ENCODE measurements at regions not wholly inside any gene's neighbourhood (a gene's known extent, or its start where the extent isn't known, plus 50 kb on each side); places are given as distances from the start of the nearest gene placed in this dataset.
A peak's percentile ranks its signal among the peaks of the same experiment; 100 is the strongest.

DNA sequence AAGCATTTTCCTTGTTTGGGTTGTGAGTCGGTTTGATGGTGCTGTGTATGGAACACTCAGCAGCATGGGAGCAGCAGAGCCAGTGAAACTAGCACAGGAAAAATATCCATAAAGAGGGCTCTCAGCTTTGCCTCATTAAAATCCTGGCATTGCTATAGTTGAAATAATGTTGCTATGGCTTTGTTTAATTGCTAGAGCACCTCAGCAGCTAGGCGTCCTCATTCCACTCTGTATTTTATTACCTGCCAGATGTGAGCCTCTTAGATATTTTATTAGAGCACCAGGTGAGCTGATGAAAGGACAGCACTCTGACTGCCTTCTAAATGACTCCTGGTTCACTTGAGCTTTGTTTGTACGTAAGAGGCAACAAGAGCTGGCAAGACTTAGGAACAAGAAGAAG, 232.4 kb downstream of the MTX2 start:
- no peak overlapping the region for H2AK5ac ChIP-seq (ENCODE audit: low read length)
- no peak overlapping the region for H3K23ac ChIP-seq (ENCODE audit: low read length)
- no peak overlapping the region for H3K56ac ChIP-seq (ENCODE audit: low read length)
- no peaks in the 10 kb centered on the region for H3K4me1 ChIP-seq (ENCODE audit: control insufficient read depth, low read depth, low read length)
- H4K5ac ChIP-seq (ENCODE audit: low read length), result no peak overlapping the region
- H3K18ac ChIP-seq (ENCODE audit: low read length), result no peak overlapping the region
- H2BK15ac ChIP-seq (replicated peaks; ENCODE audit: low read depth), result no peak overlapping the region
- H4K8ac ChIP-seq (ENCODE audit: low read depth, low read length), result no peak overlapping the region
- H3K9ac ChIP-seq (ENCODE audit: low read length), result no peak overlapping the region
- no peaks in the 10 kb centered on the region for H3K79me1 ChIP-seq (ENCODE audit: low read length)
- H3K79me2 ChIP-seq (ENCODE audit: control insufficient read depth, insufficient read depth, low read length), result no peaks in the 10 kb centered on the region
- H3K27me3 ChIP-seq (ENCODE audit: insufficient read depth, low read length, poor library complexity), result no peaks in the 10 kb centered on the region
- no peak overlapping the region for H3K4ac ChIP-seq (ENCODE audit: low read depth, low read length)
- no peak for DNase-seq
- H3K27ac ChIP-seq (ENCODE audit: low read depth, low read length), result no peak overlapping the region
- H2BK5ac ChIP-seq (ENCODE audit: low read length), result no peak overlapping the region
- no CpG with 5 or more reads among the region's 3 CpGs for WGBS (ENCODE audit: extremely low coverage, insufficient coverage, low lambda C conversion rate)
- no peak overlapping the region for H3K4me2 ChIP-seq (ENCODE audit: low read length)
- H3K36me3 ChIP-seq (ENCODE audit: control insufficient read depth, insufficient read depth, low read length), result no peaks in the 10 kb centered on the region
- H3K4me3 ChIP-seq (ENCODE audit: low read length), result no peak overlapping the region
- no peak overlapping the region for H2BK120ac ChIP-seq (ENCODE audit: low read depth, low read length)

DNA sequence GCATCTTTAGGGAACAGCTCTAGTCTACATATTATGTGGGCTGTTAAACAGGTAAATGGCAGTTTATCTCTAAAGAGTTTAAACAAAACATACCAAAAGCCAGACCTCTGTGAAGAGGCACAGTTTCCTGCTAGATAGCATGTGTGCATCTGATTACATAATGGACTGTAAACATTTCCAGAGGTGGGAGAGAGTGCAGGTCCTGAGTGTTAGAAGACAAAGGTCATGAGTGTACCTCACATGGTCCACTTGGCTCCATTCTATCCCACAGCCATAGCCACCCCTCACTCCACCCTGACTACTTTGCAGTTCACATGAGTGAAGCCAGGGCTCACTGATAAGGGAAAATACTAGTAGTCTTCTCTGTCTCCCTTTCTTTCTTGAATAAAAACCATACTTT, 233.4 kb downstream of the MTX2 start:
- no peak overlapping the region for H3K4me3 ChIP-seq (ENCODE audit: low read length)
- no peak overlapping the region for H2BK120ac ChIP-seq (ENCODE audit: low read depth, low read length)
- H2BK15ac ChIP-seq (replicated peaks; ENCODE audit: low read depth), result no peak overlapping the region
- no peak for DNase-seq
- H3K56ac ChIP-seq (ENCODE audit: low read length), result no peak overlapping the region
- H3K27ac ChIP-seq (ENCODE audit: low read depth, low read length), result no peak overlapping the region
- no peak overlapping the region for H4K5ac ChIP-seq (ENCODE audit: low read length)
- H3K23ac ChIP-seq (ENCODE audit: low read length), result no peak overlapping the region
- H3K79me1 ChIP-seq (ENCODE audit: low read length), result no peaks in the 10 kb centered on the region
- H3K27me3 ChIP-seq (ENCODE audit: insufficient read depth, low read length, poor library complexity), result no peaks in the 10 kb centered on the region
- no peaks in the 10 kb centered on the region for H3K36me3 ChIP-seq (ENCODE audit: control insufficient read depth, insufficient read depth, low read length)
- H3K9ac ChIP-seq (ENCODE audit: low read length), result no peak overlapping the region
- H3K4me2 ChIP-seq (ENCODE audit: low read length), result no peak overlapping the region
- no peak overlapping the region for H3K4ac ChIP-seq (ENCODE audit: low read depth, low read length)
- H3K4me1 ChIP-seq (ENCODE audit: control insufficient read depth, low read depth, low read length), result no peaks in the 10 kb centered on the region
- no peak overlapping the region for H4K8ac ChIP-seq (ENCODE audit: low read depth, low read length)
- H3K79me2 ChIP-seq (ENCODE audit: control insufficient read depth, insufficient read depth, low read length), result no peaks in the 10 kb centered on the region
- no peak overlapping the region for H3K18ac ChIP-seq (ENCODE audit: low read length)
- no peak overlapping the region for H2BK5ac ChIP-seq (ENCODE audit: low read length)
- no peak overlapping the region for H2AK5ac ChIP-seq (ENCODE audit: low read length)

DNA sequence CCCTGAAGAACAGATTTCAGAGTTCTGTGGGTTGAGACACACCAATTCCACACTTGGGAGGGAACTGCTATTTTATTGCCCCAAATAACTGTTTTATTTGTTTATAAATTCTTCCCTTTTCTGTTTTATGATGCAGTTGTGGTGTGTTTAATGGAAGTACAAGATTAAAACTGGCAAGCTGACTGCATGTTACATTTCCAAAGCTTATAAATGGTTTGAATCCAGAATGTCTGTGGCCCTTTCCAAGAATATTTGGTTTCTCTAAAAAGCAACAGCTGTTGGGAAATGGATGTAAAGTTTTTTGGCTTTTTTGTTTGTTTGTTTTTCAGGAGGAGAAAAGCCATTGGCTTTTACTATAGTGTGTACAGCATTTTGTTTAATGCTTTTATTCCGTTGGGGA, 234.5 kb downstream of the MTX2 start:
- Histone ChIP-seq H2AK5ac (ENCODE audit: low read length) (no peak overlapping the region), H3K27me3 (ENCODE audit: insufficient read depth, low read length, poor library complexity) (no peaks in the 10 kb centered on the region), H3K56ac (ENCODE audit: low read length) (no peak overlapping the region), H4K5ac (ENCODE audit: low read length) (no peak overlapping the region), H3K4me2 (ENCODE audit: low read length) (no peak overlapping the region), H2BK15ac (replicated peaks; ENCODE audit: low read depth) (no peak overlapping the region), H3K4ac (ENCODE audit: low read depth, low read length) (no peak overlapping the region), H3K79me2 (ENCODE audit: control insufficient read depth, insufficient read depth, low read length) (no peaks in the 10 kb centered on the region), H3K4me1 (ENCODE audit: control insufficient read depth, low read depth, low read length) (no peaks in the 10 kb centered on the region), H3K9ac (ENCODE audit: low read length) (no peak overlapping the region), H2BK120ac (ENCODE audit: low read depth, low read length) (no peak overlapping the region), H3K18ac (ENCODE audit: low read length) (no peak overlapping the region), H3K79me1 (ENCODE audit: low read length) (no peaks in the 10 kb centered on the region), H3K23ac (ENCODE audit: low read length) (no peak overlapping the region), H4K8ac (ENCODE audit: low read depth, low read length) (no peak overlapping the region), H3K27ac (ENCODE audit: low read depth, low read length) (no peak overlapping the region), H3K4me3 (ENCODE audit: low read length) (no peak overlapping the region), H2BK5ac (ENCODE audit: low read length) (no peak overlapping the region), H3K36me3 (ENCODE audit: control insufficient read depth, insufficient read depth, low read length) (no peaks in the 10 kb centered on the region)
- WGBS (ENCODE audit: extremely low coverage, insufficient coverage, low lambda C conversion rate), result no CpG with 5 or more reads among the region's 1 CpG
- no peak for DNase-seq

DNA sequence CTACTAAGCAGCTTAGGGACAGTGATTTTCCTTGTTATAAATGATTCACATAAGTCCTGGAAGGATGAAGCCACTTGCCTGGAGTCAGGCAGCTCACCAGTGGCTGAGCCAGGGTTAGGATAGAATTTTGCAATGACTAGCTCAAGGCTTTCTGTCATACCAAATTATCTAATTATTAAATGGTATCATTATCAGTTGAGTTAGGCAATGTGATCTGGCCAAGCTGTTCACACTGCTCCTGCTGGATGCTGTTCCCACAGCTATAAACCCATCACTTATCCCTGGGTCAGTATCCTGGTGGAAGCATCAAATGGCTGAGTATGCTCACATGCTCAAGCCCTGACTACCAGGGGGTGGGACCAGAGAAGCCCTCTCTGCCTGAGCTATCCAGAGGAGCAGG, 235.2 kb downstream of the MTX2 start:
- no peak for DNase-seq
- Histone ChIP-seq H3K4ac (ENCODE audit: low read depth, low read length) (no peak overlapping the region), H2BK120ac (ENCODE audit: low read depth, low read length) (no peak overlapping the region), H2BK15ac (replicated peaks; ENCODE audit: low read depth) (no peak overlapping the region), H3K18ac (ENCODE audit: low read length) (no peak overlapping the region), H3K79me1 (ENCODE audit: low read length) (no peaks in the 10 kb centered on the region), H3K79me2 (ENCODE audit: control insufficient read depth, insufficient read depth, low read length) (no peaks in the 10 kb centered on the region), H4K8ac (ENCODE audit: low read depth, low read length) (no peak overlapping the region), H3K4me3 (ENCODE audit: low read length) (no peak overlapping the region), H2BK5ac (ENCODE audit: low read length) (no peak overlapping the region), H3K23ac (ENCODE audit: low read length) (no peak overlapping the region), H3K4me1 (ENCODE audit: control insufficient read depth, low read depth, low read length) (no peaks in the 10 kb centered on the region), H3K27me3 (ENCODE audit: insufficient read depth, low read length, poor library complexity) (no peaks in the 10 kb centered on the region), H3K4me2 (ENCODE audit: low read length) (no peak overlapping the region), H3K36me3 (ENCODE audit: control insufficient read depth, insufficient read depth, low read length) (no peaks in the 10 kb centered on the region), H3K27ac (ENCODE audit: low read depth, low read length) (no peak overlapping the region), H4K5ac (ENCODE audit: low read length) (no peak overlapping the region), H3K9ac (ENCODE audit: low read length) (no peak overlapping the region), H2AK5ac (ENCODE audit: low read length) (no peak overlapping the region), H3K56ac (ENCODE audit: low read length) (no peak overlapping the region)

DNA sequence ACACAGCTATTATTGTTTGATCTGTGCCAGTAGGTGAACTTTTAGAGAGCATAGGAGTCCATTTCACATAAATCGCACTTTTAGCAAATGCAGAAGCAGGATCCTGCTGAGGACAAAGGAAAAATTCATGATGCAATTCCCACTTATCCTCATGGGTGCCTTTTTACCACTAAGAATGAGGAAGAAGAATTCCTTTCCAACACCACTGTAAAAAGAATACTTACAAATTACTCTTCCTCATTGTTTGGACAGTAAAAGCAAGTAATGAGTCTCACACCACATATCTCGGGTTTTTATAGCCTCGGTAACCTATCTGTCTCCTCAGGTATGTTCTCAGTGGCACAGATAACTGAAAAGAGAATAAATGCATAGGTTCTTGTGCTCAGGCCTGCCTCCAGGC, 238.5 kb downstream of the MTX2 start:
- DNase-seq, result peak; percentile 77
- Histone ChIP-seq H3K4me1 (ENCODE audit: control insufficient read depth, low read depth, low read length) (no peaks in the 10 kb centered on the region), H3K36me3 (ENCODE audit: control insufficient read depth, insufficient read depth, low read length) (no peaks in the 10 kb centered on the region), H3K79me2 (ENCODE audit: control insufficient read depth, insufficient read depth, low read length) (no peaks in the 10 kb centered on the region), H3K56ac (ENCODE audit: low read length) (no peak overlapping the region), H3K23ac (ENCODE audit: low read length) (no peak overlapping the region), H4K8ac (ENCODE audit: low read depth, low read length) (no peak overlapping the region), H3K27me3 (ENCODE audit: insufficient read depth, low read length, poor library complexity) (no peaks in the 10 kb centered on the region), H3K18ac (ENCODE audit: low read length) (no peak overlapping the region), H3K79me1 (ENCODE audit: low read length) (no peaks in the 10 kb centered on the region), H3K4me2 (ENCODE audit: low read length) (no peak overlapping the region), H2BK120ac (ENCODE audit: low read depth, low read length) (no peak overlapping the region), H2BK15ac (replicated peaks; ENCODE audit: low read depth) (no peak overlapping the region), H3K9ac (ENCODE audit: low read length) (no peak overlapping the region), H3K27ac (ENCODE audit: low read depth, low read length) (peak overlapping the region; percentile 12), H3K4me3 (ENCODE audit: low read length) (no peak overlapping the region), H3K4ac (ENCODE audit: low read depth, low read length) (no peak overlapping the region), H2AK5ac (ENCODE audit: low read length) (no peak overlapping the region), H4K5ac (ENCODE audit: low read length) (no peak overlapping the region), H2BK5ac (ENCODE audit: low read length) (no peak overlapping the region)
- no CpG with 5 or more reads among the region's 3 CpGs for WGBS (ENCODE audit: extremely low coverage, insufficient coverage, low lambda C conversion rate)

DNA sequence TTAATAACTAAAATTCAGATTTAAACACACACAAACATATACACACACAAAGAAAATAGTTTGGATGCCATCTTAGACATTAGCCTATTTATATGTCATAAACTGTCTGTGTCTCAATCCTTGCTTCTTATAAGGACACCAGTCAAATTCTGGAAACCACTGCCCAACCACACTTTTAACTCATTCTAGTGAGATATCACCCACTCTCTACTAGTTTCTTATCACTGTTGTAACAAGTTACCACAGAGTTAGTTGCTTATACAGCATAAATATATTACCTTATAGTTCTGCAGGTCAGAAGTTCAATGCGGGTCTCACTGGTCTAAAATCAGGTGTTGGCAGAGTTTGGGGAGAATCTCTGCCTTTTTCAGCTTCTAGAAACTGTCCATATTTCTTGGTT, 239.1 kb downstream of the MTX2 start:
- H3K9ac ChIP-seq (ENCODE audit: low read length), result no peak overlapping the region
- H3K4me2 ChIP-seq (ENCODE audit: low read length), result no peak overlapping the region
- H4K8ac ChIP-seq (ENCODE audit: low read depth, low read length), result no peak overlapping the region
- H3K23ac ChIP-seq (ENCODE audit: low read length), result no peak overlapping the region
- WGBS (ENCODE audit: extremely low coverage, insufficient coverage, low lambda C conversion rate), result no CpG with 5 or more reads among the region's 1 CpG
- no peak overlapping the region for H2AK5ac ChIP-seq (ENCODE audit: low read length)
- H4K5ac ChIP-seq (ENCODE audit: low read length), result no peak overlapping the region
- no peak overlapping the region for H3K56ac ChIP-seq (ENCODE audit: low read length)
- no peaks in the 10 kb centered on the region for H3K4me1 ChIP-seq (ENCODE audit: control insufficient read depth, low read depth, low read length)
- no peak overlapping the region for H2BK5ac ChIP-seq (ENCODE audit: low read length)
- no peak overlapping the region for H2BK15ac ChIP-seq (replicated peaks; ENCODE audit: low read depth)
- DNase-seq, result no peak
- H3K79me2 ChIP-seq (ENCODE audit: control insufficient read depth, insufficient read depth, low read length), result no peaks in the 10 kb centered on the region
- no peak overlapping the region for H3K4ac ChIP-seq (ENCODE audit: low read depth, low read length)
- no peak overlapping the region for H3K18ac ChIP-seq (ENCODE audit: low read length)
- no peaks in the 10 kb centered on the region for H3K36me3 ChIP-seq (ENCODE audit: control insufficient read depth, insufficient read depth, low read length)
- H3K27me3 ChIP-seq (ENCODE audit: insufficient read depth, low read length, poor library complexity), result no peaks in the 10 kb centered on the region
- no peak overlapping the region for H2BK120ac ChIP-seq (ENCODE audit: low read depth, low read length)
- H3K27ac ChIP-seq (ENCODE audit: low read depth, low read length), result peak overlapping the region; percentile 66
- no peak overlapping the region for H3K4me3 ChIP-seq (ENCODE audit: low read length)
- H3K79me1 ChIP-seq (ENCODE audit: low read length), result no peaks in the 10 kb centered on the region
